GM21526 (cell line): ENCODE measurements at regions not wholly inside any gene's neighbourhood (a gene's known extent, or its start where the extent isn't known, plus 50 kb on each side); places are given as distances from the start of the nearest gene placed in this dataset.
"Not testable (repeated sequence)": the region's sequence is repeated elsewhere in the genome, so short reads cannot be mapped to it uniquely, and the experiment has no call there.

Experiments used
- ATAC-seq: cut with Tn5 transposase; IDR thresholded peaks from one replicate; pipeline ENCODE4 v1.9.1; 2021; ENCODE audit warnings: moderate library complexity; ENCODE audit not compliant: unreplicated experiment, low FRiP score

DNA sequence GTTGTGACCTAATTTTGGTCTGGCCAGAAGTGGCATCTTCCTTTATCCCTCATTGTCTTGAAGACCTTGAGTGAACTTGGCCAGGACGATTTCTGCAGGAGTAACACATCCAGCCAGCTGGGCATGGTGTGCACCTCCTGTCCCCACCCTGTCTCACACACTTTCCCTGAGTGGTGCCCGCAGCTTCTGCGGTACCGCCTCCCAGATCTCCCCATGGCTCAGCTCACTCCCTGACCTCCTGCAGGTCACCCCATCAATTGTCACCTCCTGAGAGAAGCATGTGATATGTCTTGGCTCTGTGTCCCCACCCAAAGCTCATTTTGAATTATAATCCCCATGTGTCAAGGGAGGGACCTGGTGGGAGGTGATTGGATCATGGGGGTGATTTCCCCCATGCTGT lies 50.2 kb upstream of the TP53I11 start:
- ATAC-seq = no peak

DNA sequence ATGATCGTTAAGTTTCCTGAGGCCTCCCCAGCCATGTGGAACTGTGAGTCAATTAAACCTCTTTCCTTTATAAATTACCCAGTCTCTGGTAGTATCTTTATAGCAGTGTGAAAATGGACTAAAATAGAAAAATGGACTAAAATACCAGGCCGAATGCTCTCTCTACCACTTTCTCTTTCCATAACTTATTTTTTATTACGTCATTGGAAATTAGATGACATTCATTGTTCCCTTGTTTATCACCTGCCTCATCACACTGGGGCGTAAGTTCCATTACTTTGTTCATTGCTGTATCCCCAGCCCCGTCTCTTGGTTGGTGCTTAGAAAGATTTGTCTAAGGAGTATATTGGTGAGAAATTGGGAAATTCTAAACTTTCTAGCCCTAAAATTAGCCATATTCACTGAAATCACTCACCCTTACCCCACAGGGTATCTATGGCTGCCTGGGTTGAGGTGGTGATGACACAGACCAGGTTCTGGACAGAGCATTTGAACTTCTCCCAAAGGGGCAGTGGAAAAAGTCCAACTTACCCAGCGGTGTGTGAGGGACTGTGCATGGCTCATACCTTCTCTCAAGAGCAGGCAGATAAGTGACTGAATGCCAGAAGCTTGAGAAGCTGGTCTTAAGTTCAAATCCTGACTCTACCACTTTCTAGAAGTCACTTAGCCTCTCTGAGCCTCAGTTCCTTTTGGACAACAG lies 50.9 kb upstream of the TP53I11 start:
- no peak for ATAC-seq

DNA sequence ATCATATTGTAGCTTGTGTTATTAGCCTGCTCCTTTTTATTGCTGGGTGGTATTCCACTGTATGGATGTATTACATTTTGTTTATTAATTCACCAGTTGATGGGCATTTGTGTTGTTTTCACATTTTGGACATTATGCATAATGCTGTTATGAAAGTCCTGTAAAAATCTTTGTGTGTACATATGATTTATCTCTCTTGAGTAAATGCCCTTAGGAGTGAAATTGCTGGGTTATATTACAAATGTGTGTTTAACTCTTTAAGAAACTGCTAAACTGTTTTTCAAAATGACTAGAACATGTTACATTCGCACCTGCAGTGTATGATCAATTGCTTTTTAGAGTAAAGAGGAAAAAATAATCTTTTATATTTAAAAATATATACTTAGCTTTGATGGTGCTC lies 54.4 kb upstream of the TP53I11 start:
- ATAC-seq = no peak

DNA sequence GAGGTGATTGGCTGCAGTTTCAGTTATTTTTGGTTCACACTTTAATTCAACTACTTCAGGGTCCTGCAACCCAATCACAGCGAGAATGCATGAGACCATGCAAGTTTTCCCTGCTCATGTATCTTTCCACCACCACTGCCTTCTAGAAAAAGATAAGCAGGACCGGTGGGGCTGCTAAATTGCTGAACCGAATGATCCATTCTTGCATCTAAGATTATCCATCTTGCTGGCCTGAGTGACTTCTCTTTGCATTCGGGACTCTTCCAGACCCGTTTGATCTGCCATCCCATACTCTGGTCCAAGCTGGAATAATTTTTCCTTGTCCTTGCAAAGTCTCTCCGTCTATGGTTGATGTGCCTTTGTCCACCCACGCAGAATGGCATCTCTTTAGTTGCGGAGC lies 56.3 kb upstream of the TP53I11 start:
- no peak for ATAC-seq

DNA sequence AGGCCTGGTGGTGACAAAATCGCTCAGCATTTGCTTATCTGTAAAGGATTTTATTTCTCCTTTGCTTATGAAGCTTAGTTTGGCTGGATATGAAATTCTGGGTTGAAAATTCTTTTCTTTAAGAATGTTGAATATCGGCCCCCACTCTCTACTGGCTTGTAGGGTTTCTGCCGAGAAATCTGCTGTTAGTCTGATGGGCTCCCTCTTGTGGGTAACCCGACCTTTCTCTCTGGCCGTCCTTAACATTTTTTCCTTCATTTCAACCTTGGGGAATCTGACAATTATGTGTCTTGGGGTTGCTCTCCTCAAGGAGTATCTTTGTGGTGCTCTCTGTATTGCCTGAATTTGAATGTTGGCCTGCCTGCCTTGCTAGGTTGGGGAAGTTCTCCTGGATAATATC lies 65.3 kb upstream of the TP53I11 start:
- ATAC-seq = not testable (repeated sequence)

DNA sequence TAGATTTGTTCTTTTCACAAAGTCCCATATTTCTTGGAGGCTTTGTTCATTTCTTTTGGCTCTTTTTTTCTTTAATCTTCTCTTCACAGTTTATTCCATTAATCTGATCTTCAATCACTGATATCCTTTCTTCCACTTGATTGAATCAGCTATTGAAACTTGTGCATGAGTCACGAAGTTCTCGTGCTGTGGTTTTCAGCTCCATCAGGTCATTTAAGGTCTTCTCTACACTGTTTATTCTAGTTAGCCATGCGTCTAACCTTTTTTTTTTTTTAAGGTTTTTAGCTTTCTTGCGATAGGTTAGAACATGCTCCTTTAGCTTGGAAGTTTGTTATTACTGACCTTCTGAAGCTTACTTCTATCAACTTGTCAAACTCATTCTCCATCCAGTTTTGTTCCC lies 65.8 kb upstream of the TP53I11 start:
- not testable (repeated sequence) for ATAC-seq

DNA sequence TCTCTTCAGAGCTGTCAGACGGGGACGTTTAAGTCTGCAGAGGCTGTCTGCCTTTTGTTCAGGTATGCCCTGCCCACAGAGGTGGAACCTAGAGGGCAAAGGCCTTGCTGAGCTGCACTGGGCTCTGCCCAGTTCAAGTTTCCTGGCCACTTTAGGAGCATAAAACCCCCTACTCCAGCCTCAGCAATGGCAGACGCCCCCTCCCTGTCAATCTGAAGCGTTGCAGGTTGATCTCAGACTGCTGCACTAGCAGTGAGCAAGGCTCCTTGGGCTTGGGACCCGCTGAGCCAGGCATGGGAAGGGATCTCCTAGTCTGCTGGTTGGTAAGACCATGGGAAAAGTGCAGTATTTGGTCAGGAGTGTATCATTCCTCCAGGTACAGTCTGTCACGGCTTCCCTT lies 66.6 kb upstream of the TP53I11 start:
- no peak for ATAC-seq

DNA sequence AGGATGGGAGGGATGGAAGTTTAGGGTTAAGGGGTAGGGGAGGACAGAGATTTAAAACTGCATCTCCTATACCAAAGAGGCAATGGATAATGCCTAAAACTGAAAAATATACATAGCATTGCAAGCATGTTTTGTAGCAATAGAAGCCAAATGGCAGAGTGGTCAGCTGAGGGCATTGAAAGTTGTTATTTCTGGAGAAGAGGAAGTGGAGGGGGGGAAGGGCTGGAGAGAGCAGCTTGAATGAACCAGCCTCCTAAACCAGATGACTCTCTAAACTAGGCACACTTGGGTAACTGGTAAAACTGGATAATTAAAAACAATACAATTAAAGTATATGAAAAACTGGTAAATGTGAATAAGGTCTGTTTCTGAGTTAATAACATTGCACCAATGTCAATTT lies 70.3 kb upstream of the TP53I11 start:
- no peak for ATAC-seq

DNA sequence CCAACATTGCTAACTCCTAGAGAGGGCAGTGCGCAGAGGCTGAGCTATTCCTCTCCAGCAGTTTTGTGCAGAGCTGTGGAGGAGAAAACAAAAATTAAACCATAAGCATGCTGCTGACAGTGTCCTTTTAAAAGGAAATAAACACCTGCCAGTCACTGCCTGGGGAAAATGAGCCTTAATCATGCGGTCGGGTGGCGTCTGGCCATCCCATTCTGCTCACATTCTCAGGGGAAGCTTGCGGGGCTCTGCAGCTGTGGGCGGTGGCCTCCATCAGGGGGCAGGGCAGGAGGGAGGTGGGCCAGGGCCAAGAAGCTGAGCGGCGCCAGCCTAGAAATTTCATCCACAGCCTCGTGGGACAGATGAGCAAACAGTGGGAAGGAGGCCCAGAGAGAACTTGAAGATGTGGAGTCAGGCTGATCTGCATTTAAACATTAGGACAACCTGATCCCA lies 71.0 kb upstream of the TP53I11 start:
- ATAC-seq = no peak

DNA sequence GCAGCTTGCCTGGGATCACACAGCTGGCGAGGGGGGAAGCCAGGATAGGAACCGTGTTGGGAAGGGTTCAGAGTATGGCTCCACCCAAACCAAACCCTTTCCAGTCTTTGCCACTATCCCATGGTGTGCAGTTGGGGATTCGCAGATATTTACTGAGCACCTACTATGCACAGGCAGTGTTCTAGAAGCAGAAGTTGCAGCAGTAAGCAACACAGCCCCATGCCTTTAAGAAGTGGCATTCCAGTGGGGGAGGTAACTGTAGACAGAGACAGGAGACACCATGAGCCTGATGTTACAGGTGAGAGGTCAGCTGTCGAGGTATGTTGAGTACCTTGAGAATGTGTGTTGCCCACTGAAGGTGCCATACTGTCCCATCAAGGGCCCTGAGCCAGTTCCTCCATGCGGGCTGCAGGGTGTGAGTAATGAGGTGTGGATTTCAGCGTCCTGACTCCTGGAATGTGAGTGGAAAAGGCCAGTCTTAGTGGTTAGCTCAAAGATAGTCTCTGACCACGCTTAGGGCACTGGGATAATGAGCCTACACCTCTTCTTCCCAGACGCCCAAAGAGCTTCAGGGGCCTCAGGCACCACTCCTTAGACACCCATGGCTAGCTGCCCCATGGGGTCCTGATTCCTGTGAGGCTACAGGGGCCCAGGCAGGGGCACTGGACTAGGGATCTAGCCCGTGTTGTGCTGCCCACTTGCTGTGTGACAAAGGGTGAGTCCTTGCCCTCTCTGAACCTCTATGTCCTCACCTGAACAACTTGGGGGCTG lies 71.8 kb upstream of the TP53I11 start:
- no peak for ATAC-seq

DNA sequence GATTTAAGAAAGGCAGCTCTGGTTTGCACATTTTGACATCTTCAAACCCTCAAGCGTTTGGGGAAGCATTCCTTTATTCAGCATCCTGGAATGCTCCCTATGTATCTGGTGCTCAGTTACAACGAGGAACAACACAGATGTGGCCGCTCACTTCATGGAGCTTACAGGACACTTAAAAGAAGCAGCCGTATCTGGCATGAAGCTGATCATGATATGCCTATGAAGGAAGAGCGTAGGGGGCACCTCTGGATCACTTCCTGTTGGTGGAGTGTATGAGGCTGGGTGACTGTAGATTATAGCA lies 72.3 kb upstream of the TP53I11 start:
- no peak for ATAC-seq

DNA sequence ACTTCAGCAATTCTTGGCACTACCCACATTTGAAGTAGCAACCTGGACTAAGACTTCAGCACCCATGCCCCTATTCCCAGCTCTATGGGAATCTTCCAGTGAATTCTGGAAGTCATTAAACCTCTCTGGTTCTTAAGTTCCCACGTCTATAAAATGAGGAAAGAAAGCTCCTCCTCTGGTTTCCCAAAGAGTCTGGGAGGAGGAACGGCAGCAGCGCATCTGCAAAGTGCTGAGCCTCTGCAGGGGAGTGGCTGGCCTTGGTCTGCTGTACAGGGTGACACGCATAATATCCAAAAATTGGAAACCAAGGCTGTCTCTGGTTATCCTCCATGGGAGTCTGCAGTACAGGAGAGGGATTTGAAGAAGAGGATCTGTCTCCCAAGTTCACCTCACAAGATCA lies 73.6 kb upstream of the TP53I11 start:
- no peak for ATAC-seq

DNA sequence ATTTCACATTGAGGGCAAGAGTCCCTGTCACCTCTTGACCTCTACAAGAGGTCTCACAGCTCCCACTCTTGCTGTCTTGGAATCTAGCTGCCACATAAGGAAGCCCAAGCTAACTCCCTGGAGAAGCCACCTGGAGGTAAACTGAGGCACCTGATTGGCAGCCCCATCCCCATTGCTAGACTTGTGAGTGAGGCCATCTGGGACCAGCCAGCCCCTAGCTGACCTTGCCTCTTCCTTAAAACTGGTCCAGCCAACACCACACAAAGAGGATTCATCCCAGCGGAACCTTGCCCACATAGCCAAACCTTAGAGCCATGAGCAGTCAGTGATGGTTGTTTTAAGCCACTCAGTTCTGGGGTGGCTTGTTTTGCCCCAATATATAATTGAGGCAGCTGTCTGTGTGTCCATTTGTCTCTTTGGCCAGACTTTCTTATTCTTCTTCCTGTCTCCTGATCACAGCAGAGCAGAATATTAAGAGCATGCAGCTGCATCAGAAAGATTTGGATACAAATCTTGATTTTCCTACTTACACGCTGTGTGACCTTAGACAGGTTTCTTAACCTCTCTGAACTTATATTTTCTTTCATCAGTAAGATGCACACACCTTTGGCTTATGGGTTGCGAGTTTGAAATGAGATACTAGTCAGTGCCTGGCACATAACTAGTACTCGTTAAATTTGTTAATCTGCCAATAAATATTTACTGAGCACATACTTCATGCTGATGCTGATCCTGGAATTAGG lies 74.3 kb upstream of the TP53I11 start:
- ATAC-seq = no peak

DNA sequence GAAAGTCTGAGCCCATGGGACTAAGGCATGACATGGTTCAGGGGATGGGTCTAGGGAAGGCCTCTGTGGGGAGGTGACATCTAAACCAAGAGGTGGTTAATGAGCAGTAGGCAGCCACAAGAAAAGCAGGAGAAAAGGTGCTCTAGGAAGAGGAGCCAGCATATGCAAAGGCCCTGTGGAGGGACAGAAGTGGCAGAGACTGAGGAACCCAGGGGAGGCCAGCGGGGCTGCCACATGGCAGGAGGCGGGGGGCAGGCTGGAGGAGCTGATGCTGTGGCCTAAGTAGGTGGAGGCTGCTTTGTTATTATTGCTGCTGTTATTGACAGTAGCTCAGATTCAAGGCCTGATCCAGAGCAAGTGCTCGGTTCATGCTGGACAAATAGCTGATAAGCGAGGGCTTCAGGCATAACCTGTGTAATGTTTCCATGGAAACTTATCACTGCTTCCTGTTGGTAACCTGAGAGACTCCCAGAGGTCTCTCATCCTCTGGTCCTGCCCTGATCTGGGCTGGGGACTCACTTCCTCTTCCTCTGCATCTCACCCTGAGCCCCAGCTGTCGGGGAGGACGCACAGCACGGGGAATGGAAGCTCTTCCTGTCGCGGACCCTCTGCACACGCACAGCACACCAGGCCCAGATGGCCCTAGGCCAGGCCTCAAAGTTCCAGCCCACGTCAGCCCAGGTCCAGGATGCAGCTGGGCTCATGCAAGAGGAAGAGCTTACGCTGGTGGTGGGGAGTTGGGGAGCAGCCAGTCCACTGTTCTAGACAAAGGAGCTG lies 75.2 kb upstream of the TP53I11 start:
- no peak for ATAC-seq

DNA sequence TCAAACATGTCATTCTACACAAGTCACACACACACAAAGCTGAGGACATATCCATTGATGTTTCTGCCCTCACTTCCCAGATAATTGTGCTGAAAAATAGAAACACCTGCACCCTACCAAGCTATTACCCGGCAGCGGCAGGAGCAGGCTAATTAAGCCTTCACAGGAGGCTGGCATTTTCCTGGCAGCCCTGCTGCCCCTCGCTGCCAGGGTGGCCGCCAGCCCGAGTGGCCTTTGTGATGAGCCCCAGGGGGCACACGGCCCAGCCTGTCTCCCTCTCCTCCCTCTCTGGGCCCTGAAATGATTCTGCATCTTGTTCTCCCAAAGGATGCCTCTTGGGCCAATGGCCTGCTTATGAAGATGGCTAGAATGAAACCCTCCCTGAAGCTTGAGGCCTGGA lies 76.2 kb upstream of the TP53I11 start:
- no peak for ATAC-seq

DNA sequence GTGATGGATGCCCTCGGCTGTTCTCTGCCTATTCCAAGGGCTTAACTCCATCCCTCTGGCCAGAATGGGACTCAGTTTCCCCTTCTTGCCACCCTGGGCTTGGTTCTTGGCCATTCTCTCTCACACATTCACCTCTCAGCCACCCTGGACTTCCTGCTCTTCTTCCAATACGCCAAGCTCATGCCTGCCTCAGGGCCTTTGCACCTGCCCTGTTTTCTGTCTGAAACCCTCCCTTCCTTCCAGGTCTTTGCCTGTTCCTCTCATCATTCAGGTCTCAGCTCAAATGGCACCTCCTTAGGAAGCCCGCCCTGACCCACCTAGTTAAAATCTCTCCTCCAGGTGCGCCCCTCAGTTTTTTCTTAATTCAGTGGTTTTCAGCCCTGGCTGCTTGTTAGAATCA lies 76.6 kb upstream of the TP53I11 start:
- no peak for ATAC-seq

DNA sequence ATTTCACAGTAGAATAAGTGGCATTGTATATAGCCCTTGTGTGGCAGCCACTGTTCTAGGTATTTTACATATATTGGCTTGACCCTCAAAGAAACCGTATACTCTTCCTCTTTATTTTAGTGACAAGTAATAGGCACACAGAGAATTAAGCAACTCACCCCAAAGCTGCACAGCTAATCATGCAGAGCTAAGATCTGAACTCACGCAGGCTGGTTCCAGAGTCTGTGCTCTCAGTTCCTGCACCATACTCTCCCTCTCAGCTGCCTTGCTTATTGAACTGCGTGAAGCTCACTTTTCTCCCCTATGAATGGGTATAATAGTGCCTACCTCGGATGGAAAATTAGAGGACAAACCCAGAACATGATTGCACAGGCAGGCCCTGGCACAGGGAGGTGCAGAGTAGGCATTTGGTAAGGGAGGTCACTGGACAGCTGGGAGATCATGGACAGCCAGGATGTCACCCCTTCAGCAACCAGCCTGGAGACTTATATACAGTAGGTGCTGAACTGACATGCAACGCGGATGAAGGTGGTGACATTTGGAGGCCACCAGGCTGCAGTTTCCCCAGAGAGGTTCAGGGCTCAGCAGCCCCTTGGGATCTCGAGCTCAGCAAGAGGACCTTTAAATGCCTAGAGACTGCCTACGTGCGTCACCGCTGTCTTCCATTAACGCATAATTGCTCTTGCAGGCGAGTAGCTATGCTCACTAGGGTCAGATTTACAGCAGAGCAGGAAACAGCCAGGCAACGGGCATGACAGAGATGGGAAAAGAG lies 78.4 kb upstream of the TP53I11 start:
- no peak for ATAC-seq

DNA sequence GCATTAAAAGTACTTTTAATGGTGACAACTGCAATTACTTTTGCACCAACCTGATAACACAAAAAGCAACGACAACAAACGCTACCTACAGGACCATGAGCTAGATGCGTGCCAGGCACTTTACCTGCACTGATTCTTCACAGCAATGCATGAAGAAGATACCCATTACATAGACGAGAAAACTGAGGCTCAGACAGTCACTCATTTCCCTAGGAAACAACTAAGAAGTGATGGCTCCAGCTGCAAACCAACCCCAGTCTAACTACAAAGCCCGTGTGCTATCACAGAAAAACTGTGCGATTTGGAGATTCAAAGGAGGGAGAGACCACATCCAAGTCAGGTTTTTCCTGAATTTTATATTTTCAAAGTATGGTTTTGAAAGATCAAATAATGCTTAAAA lies 80.1 kb upstream of the TP53I11 start:
- ATAC-seq = no peak

DNA sequence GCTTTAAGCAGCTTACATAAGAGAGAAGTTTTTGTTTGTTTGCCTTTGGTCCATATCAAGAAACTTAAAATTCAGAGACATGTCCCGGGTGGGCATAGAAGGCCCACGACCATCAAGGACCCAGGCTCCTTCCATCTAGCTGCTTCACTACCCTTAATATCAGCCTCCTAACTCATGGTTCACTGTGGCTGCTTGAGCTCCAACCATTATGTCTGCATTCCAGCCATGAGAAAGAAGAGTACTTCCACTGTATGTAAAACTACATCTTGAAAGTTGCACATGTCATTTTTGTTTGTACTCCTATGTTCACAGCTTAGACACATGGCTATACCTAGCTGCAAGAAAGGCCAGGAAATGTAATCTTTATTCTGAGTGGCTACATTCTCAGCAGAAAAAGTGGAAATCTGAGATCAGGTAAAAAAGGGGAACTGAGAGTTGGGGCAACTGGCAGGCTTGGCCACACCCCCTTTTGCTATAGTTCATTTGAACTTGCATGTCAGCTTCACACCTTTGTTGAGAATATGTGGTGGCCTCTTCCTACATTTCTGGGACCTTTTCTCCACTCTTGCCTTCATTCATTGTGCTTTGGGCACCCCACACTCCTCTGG lies 81.3 kb upstream of the TP53I11 start:
- ATAC-seq = peak; percentile 92

DNA sequence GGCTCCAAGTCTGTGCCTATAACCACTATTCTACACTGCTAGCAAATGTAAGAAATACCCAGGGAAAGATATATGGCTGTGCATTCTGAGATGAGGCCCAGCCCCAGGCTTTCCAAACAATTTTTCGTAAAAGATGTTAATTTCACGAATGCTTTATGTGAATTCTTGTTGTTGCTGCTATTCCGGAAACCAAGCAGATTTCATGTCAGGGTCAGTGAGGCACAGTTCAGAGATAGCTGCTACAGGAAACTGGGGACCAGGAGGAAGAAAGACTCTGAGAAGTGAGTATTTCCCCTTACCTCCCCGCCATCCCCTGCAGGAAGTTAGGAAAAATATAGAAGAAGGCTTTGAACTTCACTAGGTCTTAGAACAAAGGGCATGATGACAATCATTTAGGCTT lies 84.7 kb upstream of the TP53I11 start:
- no peak for ATAC-seq
